Testis (tissue), 2 donors: ENCODE measurements at regions not wholly inside any gene's neighbourhood (a gene's known extent, or its start where the extent isn't known, plus 50 kb on each side); places are given as distances from the start of the nearest gene placed in this dataset.
A peak's percentile ranks its signal among the peaks of the same experiment; 100 is the strongest.

ENCODE experiments used
- DNase-seq: peaks from one replicate; pipeline ENCODE4 v3.0.0-alpha.2; 2019
- H3K27ac ChIP-seq, 2 donors: fragments of 200-600 bp; sonication (generic); one replicate each; pipeline ENCODE4 v1.5.1; 2019
- H3K27me3 ChIP-seq: fragments of 200-600 bp; sonication (generic); one replicate; pipeline ENCODE4 v1.5.1; 2019
- H3K36me3 ChIP-seq: fragments of 200-600 bp; sonication (generic); one replicate; pipeline ENCODE4 v1.5.1; 2017; ENCODE audit warnings: low read depth; ENCODE audit errors: missing control alignments
- H3K4me1 ChIP-seq: fragments of 200-600 bp; sonication (generic); one replicate; pipeline ENCODE4 v1.5.1; 2019
- H3K4me3 ChIP-seq, 2 donors: fragments of 200-600 bp; sonication (generic); one replicate each; pipeline ENCODE4 v1.5.1; 2017 to 2019
- H3K9me3 ChIP-seq: fragments of 200-600 bp; sonication (generic); one replicate; pipeline ENCODE4 v1.5.1; 2017
- POLR2A ChIP-seq: fragments of 450-650 bp; IDR thresholded peaks from one replicate; pipeline ENCODE4 v1.6.1; 2017; ENCODE audit warnings: antibody characterized with exemption, mild to moderate bottlenecking, moderate library complexity
- WGBS, 2 donors: methylation state at CpG; one replicate each; pipeline ENCODE4 v1.1.5; 2018; 5-methylcytosine and 5-hydroxymethylcytosine counted together
- intact Hi-C: fragments of 100-400 bp; cut with DNase I; formaldehyde crosslinking; loops from one replicate; pipeline ENCODE4 v1.15.1; 2023; ENCODE audit warnings: low total_unique reads
- TF ChIP-seq, protein P1 (sequence below), 3 experiments: fragments of 450-650 bp in 2 of 3; fragments of 200-600 bp in 1 of 3; sonication (generic) in 1 of 3; IDR thresholded peaks; one replicate each; pipeline ENCODE4 v1.5.1; 2016 to 2019; ENCODE audit warnings: antibody characterized with exemption in 3 of 3, mild to moderate bottlenecking in 2 of 3, moderate library complexity in 1 of 3

DNA sequence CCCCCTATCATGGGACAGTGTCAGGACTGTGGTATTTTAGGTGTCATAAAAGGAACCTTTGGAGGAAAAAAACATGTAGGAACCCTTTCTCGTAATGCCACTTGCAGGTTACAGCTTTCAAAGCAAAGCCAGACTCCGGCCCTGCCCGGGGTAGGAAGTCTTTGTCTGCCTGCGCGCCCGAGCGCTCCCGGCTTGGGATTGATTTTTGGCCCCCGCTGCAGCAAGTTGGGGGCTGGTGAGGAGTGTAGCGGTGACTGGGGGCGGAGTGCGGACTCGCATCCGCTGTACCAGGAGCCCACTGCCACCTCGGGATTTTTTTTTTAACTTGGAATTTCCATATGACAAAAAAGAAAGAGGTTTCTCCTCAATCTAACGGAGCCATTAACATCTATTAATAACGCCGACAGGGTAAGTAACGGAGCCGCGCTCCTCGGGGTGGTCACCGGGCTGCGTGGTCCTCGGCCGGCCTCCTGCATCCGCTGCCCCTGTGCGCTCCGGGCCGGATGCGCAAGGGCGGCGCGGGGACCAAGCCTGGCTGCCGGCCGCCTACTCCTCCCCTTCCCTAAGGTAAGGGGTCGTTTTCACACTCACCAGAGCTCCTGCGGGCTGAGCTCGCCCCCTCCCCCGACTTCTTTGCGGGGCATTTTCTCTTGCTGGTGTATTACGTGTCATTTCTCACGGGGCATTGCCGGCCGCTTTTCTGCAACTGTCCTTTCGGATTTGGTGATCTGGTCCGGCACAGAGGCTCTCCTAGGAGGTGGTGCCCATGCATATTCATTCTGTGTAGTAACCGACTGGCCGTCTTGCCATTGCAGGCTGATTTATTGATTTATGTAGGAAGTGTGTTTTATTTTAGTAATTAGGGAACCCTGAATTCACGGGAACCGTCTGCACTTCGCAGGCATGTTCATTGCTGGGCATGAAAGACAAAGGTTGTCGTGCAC lies 219.8 kb upstream of the TOPAZ1 start:
- Histone ChIP-seq H3K36me3 (no peaks in the 10 kb centered on the region), H3K9me3 (no peaks in the 10 kb centered on the region), H3K27ac (no peak overlapping the region), H3K4me3 (peak overlapping the region; percentile 9 to 31), H3K27me3 (no peaks in the 10 kb centered on the region), H3K4me1 (no peaks in the 10 kb centered on the region)
- intact Hi-C loops, result no loop called here
- WGBS, 2 donors, result 5 to 7% methylated on average over 39 to 52 of the region's 53 CpGs
- DNase-seq, result no peak
- TF ChIP-seq, protein P1, sequence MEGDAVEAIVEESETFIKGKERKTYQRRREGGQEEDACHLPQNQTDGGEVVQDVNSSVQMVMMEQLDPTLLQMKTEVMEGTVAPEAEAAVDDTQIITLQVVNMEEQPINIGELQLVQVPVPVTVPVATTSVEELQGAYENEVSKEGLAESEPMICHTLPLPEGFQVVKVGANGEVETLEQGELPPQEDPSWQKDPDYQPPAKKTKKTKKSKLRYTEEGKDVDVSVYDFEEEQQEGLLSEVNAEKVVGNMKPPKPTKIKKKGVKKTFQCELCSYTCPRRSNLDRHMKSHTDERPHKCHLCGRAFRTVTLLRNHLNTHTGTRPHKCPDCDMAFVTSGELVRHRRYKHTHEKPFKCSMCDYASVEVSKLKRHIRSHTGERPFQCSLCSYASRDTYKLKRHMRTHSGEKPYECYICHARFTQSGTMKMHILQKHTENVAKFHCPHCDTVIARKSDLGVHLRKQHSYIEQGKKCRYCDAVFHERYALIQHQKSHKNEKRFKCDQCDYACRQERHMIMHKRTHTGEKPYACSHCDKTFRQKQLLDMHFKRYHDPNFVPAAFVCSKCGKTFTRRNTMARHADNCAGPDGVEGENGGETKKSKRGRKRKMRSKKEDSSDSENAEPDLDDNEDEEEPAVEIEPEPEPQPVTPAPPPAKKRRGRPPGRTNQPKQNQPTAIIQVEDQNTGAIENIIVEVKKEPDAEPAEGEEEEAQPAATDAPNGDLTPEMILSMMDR (IDR thresholded peaks at IDR 0.05), result no peak
- no peak for TF ChIP-seq POLR2A

DNA sequence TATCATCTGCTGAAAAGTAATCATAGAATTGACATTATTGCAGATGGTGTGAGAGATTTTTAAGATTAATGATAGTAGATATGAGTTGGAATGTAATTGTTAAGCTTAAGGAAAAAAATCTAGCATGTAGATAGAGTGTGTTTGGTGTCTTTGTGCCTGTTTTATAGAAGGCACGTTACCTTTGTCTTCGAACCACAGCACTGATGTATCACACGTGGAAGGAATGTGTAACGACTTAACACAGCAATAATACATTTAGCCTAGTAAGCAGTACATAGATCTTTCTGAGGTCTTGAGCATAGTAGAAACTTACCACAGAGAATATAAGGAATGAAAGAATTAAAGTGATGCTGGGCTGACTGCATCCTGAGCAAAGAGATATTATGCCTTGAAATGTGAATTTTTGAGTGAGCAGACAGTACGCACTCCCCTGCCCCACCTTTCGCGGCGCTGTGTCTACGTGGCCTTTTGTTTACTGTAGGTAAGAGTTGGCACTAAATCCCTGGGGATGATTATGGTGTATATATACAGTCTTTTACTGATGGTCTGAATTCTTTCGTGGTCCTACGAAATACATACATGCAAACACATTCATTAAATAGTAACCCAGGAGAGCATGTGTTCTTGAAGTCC lies 217.6 kb upstream of the TOPAZ1 start:
- no peaks in the 10 kb centered on the region for H3K9me3 ChIP-seq
- DNase-seq, result no peak
- H3K4me3 ChIP-seq, result no peak overlapping the region
- H3K27ac ChIP-seq, result no peak overlapping the region
- TF ChIP-seq, protein P1 (IDR thresholded peaks at IDR 0.05), result no peak
- TF ChIP-seq POLR2A, result no peak
- no peaks in the 10 kb centered on the region for H3K27me3 ChIP-seq
- WGBS, 2 donors, result 89 to 90% methylated on average over 11 of the region's 11 CpGs
- H3K4me1 ChIP-seq, result no peaks in the 10 kb centered on the region
- no peaks in the 10 kb centered on the region for H3K36me3 ChIP-seq
- intact Hi-C loops, result no loop called here

DNA sequence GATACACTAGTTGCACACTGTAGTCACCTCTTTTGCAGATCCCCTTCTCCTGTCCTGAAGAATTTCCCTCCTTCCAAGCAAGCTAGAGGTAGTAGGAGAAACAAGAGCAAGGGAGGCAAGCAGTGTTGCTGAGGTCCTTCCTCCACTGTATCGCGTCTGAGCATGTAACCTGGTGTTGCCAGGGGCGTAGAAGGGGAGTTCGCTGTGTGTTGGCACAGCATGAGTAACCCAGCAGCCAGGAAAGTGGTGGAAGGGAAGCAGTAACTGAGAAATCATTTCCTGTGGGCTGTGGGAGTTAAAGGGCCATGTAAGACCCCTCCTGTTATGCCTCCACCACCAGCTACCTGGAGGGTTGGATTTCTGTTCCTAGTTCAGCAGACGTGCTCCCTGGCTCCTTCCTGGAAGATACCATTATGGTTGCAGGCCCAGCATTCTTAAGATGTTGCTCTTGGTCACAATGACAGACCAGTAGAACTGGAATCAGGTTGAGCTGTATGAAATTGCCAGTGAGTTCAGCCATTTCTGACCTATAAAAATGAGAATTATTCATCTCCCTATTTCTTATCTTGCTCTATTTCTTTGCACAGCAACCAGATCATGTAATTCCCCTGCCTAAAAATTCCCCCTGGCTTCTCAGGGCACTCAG lies 215.3 kb upstream of the TOPAZ1 start:
- Histone ChIP-seq H3K27ac (no peak overlapping the region), H3K4me1 (no peaks in the 10 kb centered on the region), H3K9me3 (no peaks in the 10 kb centered on the region), H3K36me3 (no peaks in the 10 kb centered on the region), H3K27me3 (no peaks in the 10 kb centered on the region), H3K4me3 (no peak overlapping the region)
- 77 to 86% methylated on average over 5 of the region's 5 CpGs for WGBS, 2 donors
- no peak for DNase-seq
- TF ChIP-seq, protein P1 (IDR thresholded peaks at IDR 0.05), result no peak
- no peak for TF ChIP-seq POLR2A
- intact Hi-C loops, result no loop called here

DNA sequence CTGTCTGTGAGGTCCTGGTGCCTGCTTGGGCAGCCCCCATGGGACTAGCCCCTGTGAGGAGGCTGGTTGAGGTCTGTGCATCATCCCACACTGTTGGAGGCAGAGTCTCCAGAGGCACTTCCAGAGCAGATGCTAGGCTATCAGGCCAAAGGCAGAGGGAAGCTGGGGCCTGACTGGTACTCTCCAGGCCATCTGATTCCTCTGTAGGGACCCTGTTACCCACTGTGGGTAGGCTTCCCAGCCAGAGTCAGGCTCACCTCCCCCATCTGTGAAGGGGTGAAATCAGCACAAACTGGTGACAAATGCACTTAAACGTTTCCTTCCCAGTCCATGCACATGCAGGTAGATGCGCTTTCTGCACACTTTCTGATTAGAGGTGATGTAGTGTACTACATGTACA lies 212.6 kb upstream of the TOPAZ1 start:
- no peaks in the 10 kb centered on the region for H3K27me3 ChIP-seq
- no peak overlapping the region for H3K27ac ChIP-seq
- no peak for DNase-seq
- TF ChIP-seq, protein P1 (IDR thresholded peaks at IDR 0.05), result no peak
- no peak for TF ChIP-seq POLR2A
- 85 to 90% methylated on average over 2 of the region's 2 CpGs for WGBS, 2 donors
- intact Hi-C loops, result no loop called here
- H3K4me1 ChIP-seq, result no peaks in the 10 kb centered on the region
- no peaks in the 10 kb centered on the region for H3K9me3 ChIP-seq
- no peaks in the 10 kb centered on the region for H3K36me3 ChIP-seq
- no peak overlapping the region for H3K4me3 ChIP-seq
